ENCODE measurements at regions not wholly inside any gene's neighbourhood (a gene's known extent, or its start where the extent isn't known, plus 50 kb on each side); places are given as distances from the start of the nearest gene placed in this dataset.

DNA sequence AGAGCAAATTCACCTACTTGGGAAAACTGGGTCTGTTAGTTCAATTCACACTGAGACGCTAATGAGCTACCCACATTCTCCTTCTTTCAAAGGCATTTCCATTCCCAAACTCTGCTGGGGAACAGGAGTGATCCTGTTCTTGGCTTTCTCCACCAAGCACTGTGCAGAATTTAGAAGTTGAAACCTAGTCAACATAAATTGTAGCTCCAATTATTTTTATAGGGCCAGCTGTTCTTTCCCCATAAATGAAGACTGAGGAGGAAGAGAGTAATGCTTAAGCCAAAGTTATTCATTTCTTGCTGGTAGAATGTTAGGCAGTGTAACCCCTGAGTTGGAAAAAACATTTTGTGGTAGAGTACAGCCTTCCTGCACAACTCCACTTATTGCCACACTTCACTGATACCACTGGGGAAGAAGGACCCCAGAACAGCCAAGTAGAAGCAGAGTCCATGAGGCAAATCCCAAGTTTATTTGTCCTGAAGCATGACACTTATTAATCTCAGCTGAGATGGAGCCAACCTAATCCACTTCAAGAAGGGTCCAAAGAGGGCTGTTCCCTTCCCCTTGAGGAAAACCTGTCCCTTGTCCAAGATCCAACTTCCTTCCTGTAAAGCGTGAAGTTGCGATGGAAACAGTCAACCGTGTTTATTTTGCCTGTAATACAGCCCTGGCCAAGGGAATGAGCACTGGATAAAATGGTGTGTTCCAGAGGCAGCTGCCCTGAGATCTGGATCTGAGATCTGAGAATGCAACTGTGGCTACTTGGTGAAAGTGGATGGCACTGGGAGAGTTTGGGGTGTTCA is 151.8 kb downstream of the TBX5 start:
- no peaks in the 10 kb centered on the region for H3K27me3 ChIP-seq (replicated peaks in 1 of 2; ENCODE audit: control insufficient read depth in 2 of 2, insufficient read depth in 2 of 2, low read length in 1 of 2)
- H3K27ac ChIP-seq (ENCODE audit: control insufficient read depth, insufficient read depth): no peak overlapping the region
- no peak overlapping the region for H3K4me3 ChIP-seq
- H3K79me2 ChIP-seq (ENCODE audit: control insufficient read depth, insufficient read depth, low read length): no peaks in the 10 kb centered on the region
- H3K4me2 ChIP-seq (ENCODE audit: control insufficient read depth, insufficient read depth): no peak overlapping the region
- H3K9me3 ChIP-seq (replicated peaks; ENCODE audit: control insufficient read depth, insufficient read depth, low read length): no peaks in the 10 kb centered on the region
- CTCF ChIA-PET: no interaction called here
- RAD21 ChIA-PET (ENCODE audit: unreplicated experiment): no interaction called here
- H3K9ac ChIP-seq (ENCODE audit: control insufficient read depth, insufficient read depth, low read length): no peak overlapping the region
- DNase-seq (ENCODE audit: low read depth, low spot score) (no peak), ATAC-seq (no peak), FAIRE-seq (no peak)
- H3K4me1 ChIP-seq (ENCODE audit: control insufficient read depth, insufficient read depth, low read length): no peaks in the 10 kb centered on the region
- TF ChIP-seq RB1 (IDR thresholded peaks at IDR 0.05; ENCODE audit: borderline replicate concordance) (no peak), MEF2B (IDR thresholded peaks at IDR 0.05; ENCODE audit: partially characterized antibody, poor library complexity, severe bottlenecking) (no peak), E2F4 (IDR thresholded peaks at IDR 0.05; ENCODE audit: low read depth, low read length) (no peak), ZNF24 (IDR thresholded peaks at IDR 0.05) (no peak), TCF7 (IDR thresholded peaks at IDR 0.05; ENCODE audit: borderline replicate concordance) (no peak), TCF12 (IDR thresholded peaks at IDR 0.05; ENCODE audit: low read depth, low read length) (no peak), HDAC6 (IDR thresholded peaks at IDR 0.05; ENCODE audit: unreplicated experiment) (no peak), ESRRA (IDR thresholded peaks at IDR 0.05; ENCODE audit: low read length) (no peak)
- TF ChIP-seq, protein P1, sequence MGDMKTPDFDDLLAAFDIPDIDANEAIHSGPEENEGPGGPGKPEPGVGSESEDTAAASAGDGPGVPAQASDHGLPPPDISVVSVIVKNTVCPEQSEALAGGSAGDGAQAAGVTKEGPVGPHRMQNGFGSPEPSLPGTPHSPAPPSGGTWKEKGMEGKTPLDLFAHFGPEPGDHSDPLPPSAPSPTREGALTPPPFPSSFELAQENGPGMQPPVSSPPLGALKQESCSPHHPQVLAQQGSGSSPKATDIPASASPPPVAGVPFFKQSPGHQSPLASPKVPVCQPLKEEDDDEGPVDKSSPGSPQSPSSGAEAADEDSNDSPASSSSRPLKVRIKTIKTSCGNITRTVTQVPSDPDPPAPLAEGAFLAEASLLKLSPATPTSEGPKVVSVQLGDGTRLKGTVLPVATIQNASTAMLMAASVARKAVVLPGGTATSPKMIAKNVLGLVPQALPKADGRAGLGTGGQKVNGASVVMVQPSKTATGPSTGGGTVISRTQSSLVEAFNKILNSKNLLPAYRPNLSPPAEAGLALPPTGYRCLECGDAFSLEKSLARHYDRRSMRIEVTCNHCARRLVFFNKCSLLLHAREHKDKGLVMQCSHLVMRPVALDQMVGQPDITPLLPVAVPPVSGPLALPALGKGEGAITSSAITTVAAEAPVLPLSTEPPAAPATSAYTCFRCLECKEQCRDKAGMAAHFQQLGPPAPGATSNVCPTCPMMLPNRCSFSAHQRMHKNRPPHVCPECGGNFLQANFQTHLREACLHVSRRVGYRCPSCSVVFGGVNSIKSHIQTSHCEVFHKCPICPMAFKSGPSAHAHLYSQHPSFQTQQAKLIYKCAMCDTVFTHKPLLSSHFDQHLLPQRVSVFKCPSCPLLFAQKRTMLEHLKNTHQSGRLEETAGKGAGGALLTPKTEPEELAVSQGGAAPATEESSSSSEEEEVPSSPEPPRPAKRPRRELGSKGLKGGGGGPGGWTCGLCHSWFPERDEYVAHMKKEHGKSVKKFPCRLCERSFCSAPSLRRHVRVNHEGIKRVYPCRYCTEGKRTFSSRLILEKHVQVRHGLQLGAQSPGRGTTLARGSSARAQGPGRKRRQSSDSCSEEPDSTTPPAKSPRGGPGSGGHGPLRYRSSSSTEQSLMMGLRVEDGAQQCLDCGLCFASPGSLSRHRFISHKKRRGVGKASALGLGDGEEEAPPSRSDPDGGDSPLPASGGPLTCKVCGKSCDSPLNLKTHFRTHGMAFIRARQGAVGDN (IDR thresholded peaks at IDR 0.05): no peak
- no peaks in the 10 kb centered on the region for H4K20me1 ChIP-seq (ENCODE audit: control insufficient read depth, insufficient read depth)
- H3K36me3 ChIP-seq (ENCODE audit: control insufficient read depth in 2 of 2, insufficient read depth in 2 of 2, low read length in 1 of 2): no peaks in the 10 kb centered on the region
- WGBS (ENCODE audit: insufficient coverage, insufficient replicate concordance, low lambda C conversion rate, missing lambda C conversion rate): 56% methylated on average over 4 of the region's 4 CpGs
- H2AFZ ChIP-seq (ENCODE audit: control insufficient read depth, low read depth, low read length): no peak overlapping the region
- in situ Hi-C loops (cut with MboI): no loop called here
- POLR2A ChIA-PET: no interaction called here
- intact Hi-C loops (cut with micrococcal nuclease; ENCODE audit: unreplicated experiment): no loop called here
- SMC1A ChIA-PET (ENCODE audit: uncharacterized antibody, unreplicated experiment): no interaction called here
- BruUV-seq (replicated peaks): no TSS peak

All from GM12878 (cell line).